Caco-2 (cell line): ENCODE measurements at regions not wholly inside any gene's neighbourhood (a gene's known extent, or its start where the extent isn't known, plus 50 kb on each side); places are given as distances from the start of the nearest gene placed in this dataset.

Experiments
- BruUV-seq: library from RNA; stranded (reverse); fragments of 400-500 nt; replicated peaks from 2 replicates; lab custom pipeline; 2021; lab: Mats Ljungman, UMichigan
- CTCF ChIA-PET: fragments of 300-600 bp; sonication (Branson Sonifier 250); formaldehyde crosslinking; loops from one replicate; lab custom pipeline; 2022; ENCODE audit warnings: antibody characterized with exemption; lab: Charles Lee
- POLR2A ChIA-PET: fragments of 300-600 bp; sonication (Branson Sonifier 250); formaldehyde crosslinking; loops from one replicate; lab custom pipeline; 2022; ENCODE audit warnings: antibody characterized with exemption; lab: Charles Lee
- DNase-seq, 2 experiments: peaks; one replicate each; pipeline versions ENCODE4 v3.0.0 to v3.0.0-alpha.2; 2020 to 2022
- H3K27me3 ChIP-seq: replicated peaks from 2 replicates; pipeline ENCODE4 v1.6.0; 2011; ENCODE audit warnings: low read length; ENCODE audit not compliant: control insufficient read depth, insufficient read depth
- H3K36me3 ChIP-seq: 2 replicates; pipeline ENCODE4 v1.5.1; 2011; ENCODE audit warnings: low read length; ENCODE audit not compliant: control insufficient read depth, insufficient read depth
- H3K4me1 ChIP-seq: fragments of 250-450 bp; sonication (Bioruptor Pico); 2 replicates; pipeline ENCODE4 v1.5.1; 2020; ENCODE audit warnings: mild to moderate bottlenecking
- H3K4me3 ChIP-seq: 2 replicates; pipeline ENCODE4 v1.5.1; 2011; ENCODE audit warnings: low read depth, mild to moderate bottlenecking, control low read depth, low read length
- H3K9me3 ChIP-seq: fragments of 250-450 bp; sonication (Bioruptor Pico); 2 replicates; pipeline ENCODE4 v1.5.1; 2020; ENCODE audit warnings: mild to moderate bottlenecking, moderate library complexity
- H3K27ac Mint-ChIP-seq: one replicate; pipeline ENCODE4 v1.8.0; 2022; ENCODE audit warnings: mixed read lengths; ENCODE audit not compliant: unreplicated experiment
- H3K27me3 Mint-ChIP-seq: one replicate; pipeline ENCODE4 v1.8.0; 2022; ENCODE audit warnings: mixed read lengths; ENCODE audit not compliant: insufficient read depth, unreplicated experiment
- H3K36me3 Mint-ChIP-seq: one replicate; pipeline ENCODE4 v1.8.0; 2022; ENCODE audit warnings: mild to moderate bottlenecking, mixed read lengths; ENCODE audit not compliant: insufficient read depth, unreplicated experiment
- H3K4me1 Mint-ChIP-seq: one replicate; pipeline ENCODE4 v1.8.0; 2022; ENCODE audit warnings: low read depth, mixed read lengths; ENCODE audit not compliant: unreplicated experiment
- H3K4me3 Mint-ChIP-seq: one replicate; pipeline ENCODE4 v1.8.0; 2022; ENCODE audit warnings: mild to moderate bottlenecking, moderate library complexity, mixed read lengths; ENCODE audit not compliant: unreplicated experiment
- H3K9me3 Mint-ChIP-seq: one replicate; pipeline ENCODE4 v1.8.0; 2022; ENCODE audit warnings: mixed read lengths; ENCODE audit not compliant: unreplicated experiment
- intact Hi-C: fragments of 100-400 bp; cut with micrococcal nuclease; formaldehyde crosslinking; loops from one replicate; pipeline ENCODE4 v1.10.0; 2022; ENCODE audit not compliant: unreplicated experiment
- TF ChIP-seq, protein P1 (sequence below), 2 experiments: fragments of 200-600 bp in 1 of 2; IDR thresholded peaks; 1 replicate in 1 of 2; 2 replicates in 1 of 2; pipeline versions ENCODE4 v1.5.1 to v1.8.0; 2011 to 2022; ENCODE audit warnings: antibody characterized with exemption in 1 of 2, control low read depth in 1 of 2, inconsistent platforms in 1 of 2, low read depth in 1 of 2, low read length in 1 of 2, mild to moderate bottlenecking in 1 of 2, moderate library complexity in 1 of 2; ENCODE audit not compliant: insufficient read depth in 1 of 2, severe bottlenecking in 1 of 2, unreplicated experiment in 1 of 2

DNA sequence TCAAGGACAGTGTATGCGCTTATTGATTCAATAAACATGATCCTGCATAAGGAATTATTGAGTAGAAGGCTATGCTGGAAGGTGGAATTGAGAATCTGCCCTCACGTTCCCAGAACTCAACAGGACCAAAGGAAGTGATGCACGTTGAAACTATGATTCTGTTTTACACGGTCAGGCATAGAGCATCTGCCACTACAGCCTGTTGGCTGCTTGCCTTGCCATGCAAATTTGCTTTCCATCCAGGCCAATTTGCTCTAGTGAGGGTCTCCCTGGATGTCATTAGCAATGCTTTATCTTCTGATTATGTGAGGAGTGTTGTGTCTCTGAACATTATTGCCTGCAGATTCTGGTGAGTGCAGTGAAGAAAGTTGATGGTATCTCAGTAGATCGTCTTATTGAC, 132.9 kb downstream of the ADRA2A start:
- no TSS peak for BruUV-seq
- H3K27me3 ChIP-seq: no peaks in the 10 kb centered on the region
- Mint-ChIP-seq H3K4me3 (no peak overlapping the region), H3K4me1 (no peaks in the 10 kb centered on the region), H3K36me3 (no peaks in the 10 kb centered on the region), H3K27ac (no peak overlapping the region), H3K9me3 (no peaks in the 10 kb centered on the region), H3K27me3 (no peaks in the 10 kb centered on the region)
- CTCF ChIA-PET: no interaction called here
- H3K36me3 ChIP-seq: no peaks in the 10 kb centered on the region
- no peak overlapping the region for H3K4me3 ChIP-seq
- POLR2A ChIA-PET: no interaction called here
- 0 out of 2 replicates have a peak, but pooled peaks cover 4% of the 10 kb centered on the region for H3K4me1 ChIP-seq
- DNase-seq: no peak
- no peaks in the 10 kb centered on the region for H3K9me3 ChIP-seq
- intact Hi-C loops: loop anchor here (10.0 kb wide), 1 partner anchor 135 kb away; the partner anchor contains the start of gene ADRA2A
- TF ChIP-seq, protein P1, sequence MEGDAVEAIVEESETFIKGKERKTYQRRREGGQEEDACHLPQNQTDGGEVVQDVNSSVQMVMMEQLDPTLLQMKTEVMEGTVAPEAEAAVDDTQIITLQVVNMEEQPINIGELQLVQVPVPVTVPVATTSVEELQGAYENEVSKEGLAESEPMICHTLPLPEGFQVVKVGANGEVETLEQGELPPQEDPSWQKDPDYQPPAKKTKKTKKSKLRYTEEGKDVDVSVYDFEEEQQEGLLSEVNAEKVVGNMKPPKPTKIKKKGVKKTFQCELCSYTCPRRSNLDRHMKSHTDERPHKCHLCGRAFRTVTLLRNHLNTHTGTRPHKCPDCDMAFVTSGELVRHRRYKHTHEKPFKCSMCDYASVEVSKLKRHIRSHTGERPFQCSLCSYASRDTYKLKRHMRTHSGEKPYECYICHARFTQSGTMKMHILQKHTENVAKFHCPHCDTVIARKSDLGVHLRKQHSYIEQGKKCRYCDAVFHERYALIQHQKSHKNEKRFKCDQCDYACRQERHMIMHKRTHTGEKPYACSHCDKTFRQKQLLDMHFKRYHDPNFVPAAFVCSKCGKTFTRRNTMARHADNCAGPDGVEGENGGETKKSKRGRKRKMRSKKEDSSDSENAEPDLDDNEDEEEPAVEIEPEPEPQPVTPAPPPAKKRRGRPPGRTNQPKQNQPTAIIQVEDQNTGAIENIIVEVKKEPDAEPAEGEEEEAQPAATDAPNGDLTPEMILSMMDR (IDR thresholded peaks at IDR 0.05; ENCODE audit: insufficient read depth in 1 of 2, low read depth in 1 of 2, low read length in 1 of 2, severe bottlenecking in 1 of 2, unreplicated experiment in 1 of 2): no peak

DNA sequence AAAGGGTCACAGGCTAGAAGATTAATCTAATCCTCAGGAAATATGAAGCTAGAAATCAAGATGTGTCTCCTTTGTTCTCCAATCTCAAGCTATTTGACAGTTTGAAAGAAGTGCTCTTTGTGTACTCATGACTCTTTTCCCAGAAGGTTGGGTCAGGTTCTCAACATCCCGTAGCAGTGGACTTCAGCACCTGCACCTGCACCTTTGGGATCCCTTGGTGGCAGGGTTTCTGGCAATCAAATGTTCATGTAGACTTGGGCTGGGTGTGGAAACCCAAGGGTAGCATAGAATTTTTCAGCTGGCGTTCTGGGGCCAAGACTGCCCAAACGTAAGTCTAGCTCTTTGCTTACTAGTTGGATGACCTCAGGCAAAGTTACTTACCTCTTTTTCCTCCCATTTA, 134.4 kb downstream of the ADRA2A start:
- ChIA-PET CTCF (no interaction called here), POLR2A (no interaction called here)
- no peaks in the 10 kb centered on the region for H3K36me3 ChIP-seq
- no peaks in the 10 kb centered on the region for H3K27me3 ChIP-seq
- BruUV-seq: no TSS peak
- no peaks in the 10 kb centered on the region for H3K4me1 Mint-ChIP-seq
- TF ChIP-seq, protein P1 (IDR thresholded peaks at IDR 0.05; ENCODE audit: insufficient read depth in 1 of 2, low read depth in 1 of 2, low read length in 1 of 2, severe bottlenecking in 1 of 2, unreplicated experiment in 1 of 2): no peak
- H3K4me1 ChIP-seq: 0 out of 2 replicates have a peak, but pooled peaks cover 4% of the 10 kb centered on the region
- H3K4me3 ChIP-seq: no peak overlapping the region
- H3K36me3 Mint-ChIP-seq: no peaks in the 10 kb centered on the region
- intact Hi-C loops: no loop called here
- no peak for DNase-seq
- H3K9me3 ChIP-seq: no peaks in the 10 kb centered on the region
- no peaks in the 10 kb centered on the region for H3K9me3 Mint-ChIP-seq
- H3K27ac Mint-ChIP-seq: no peak overlapping the region
- no peak overlapping the region for H3K4me3 Mint-ChIP-seq
- H3K27me3 Mint-ChIP-seq: peaks cover 3% of the 10 kb centered on the region

DNA sequence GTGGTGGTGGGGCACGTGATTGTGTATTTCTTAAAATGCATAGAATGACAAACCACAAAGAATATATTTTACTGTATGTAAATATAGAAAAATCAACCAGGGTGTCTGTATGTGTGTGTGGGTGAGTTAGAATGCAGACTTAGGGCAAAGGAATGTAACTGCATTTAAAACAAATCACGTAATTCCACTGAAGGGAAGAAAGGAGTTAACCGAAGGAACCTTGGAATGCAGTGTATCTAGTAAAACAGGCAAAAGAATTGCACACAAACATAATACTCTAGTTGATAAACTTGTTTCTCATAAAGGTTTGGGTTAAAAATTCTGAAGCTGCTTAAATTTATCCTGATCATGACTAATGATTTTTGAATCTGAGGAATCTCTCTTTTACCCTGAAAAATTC, 134.9 kb downstream of the ADRA2A start:
- TF ChIP-seq, protein P1 (IDR thresholded peaks at IDR 0.05; ENCODE audit: insufficient read depth in 1 of 2, low read depth in 1 of 2, low read length in 1 of 2, severe bottlenecking in 1 of 2, unreplicated experiment in 1 of 2): no peak
- Mint-ChIP-seq H3K9me3 (no peaks in the 10 kb centered on the region), H3K4me3 (no peak overlapping the region), H3K36me3 (no peaks in the 10 kb centered on the region), H3K27me3 (peaks cover 3% of the 10 kb centered on the region), H3K27ac (no peak overlapping the region), H3K4me1 (no peaks in the 10 kb centered on the region)
- ChIA-PET POLR2A (no interaction called here), CTCF (no interaction called here)
- no peak for DNase-seq
- Histone ChIP-seq H3K9me3 (no peaks in the 10 kb centered on the region), H3K4me1 (0 out of 2 replicates have a peak, but pooled peaks cover 4% of the 10 kb centered on the region), H3K4me3 (no peak overlapping the region), H3K36me3 (no peaks in the 10 kb centered on the region), H3K27me3 (no peaks in the 10 kb centered on the region)
- no TSS peak for BruUV-seq
- intact Hi-C loops: no loop called here
